ENCODE measurements at regions not wholly inside any gene's neighbourhood (a gene's known extent, or its start where the extent isn't known, plus 50 kb on each side); places are given as distances from the start of the nearest gene placed in this dataset.
A peak's percentile ranks its signal among the peaks of the same experiment; 100 is the strongest.
"Not testable (repeated sequence)": the region's sequence is repeated elsewhere in the genome, so short reads cannot be mapped to it uniquely, and the experiment has no call there.

DNA sequence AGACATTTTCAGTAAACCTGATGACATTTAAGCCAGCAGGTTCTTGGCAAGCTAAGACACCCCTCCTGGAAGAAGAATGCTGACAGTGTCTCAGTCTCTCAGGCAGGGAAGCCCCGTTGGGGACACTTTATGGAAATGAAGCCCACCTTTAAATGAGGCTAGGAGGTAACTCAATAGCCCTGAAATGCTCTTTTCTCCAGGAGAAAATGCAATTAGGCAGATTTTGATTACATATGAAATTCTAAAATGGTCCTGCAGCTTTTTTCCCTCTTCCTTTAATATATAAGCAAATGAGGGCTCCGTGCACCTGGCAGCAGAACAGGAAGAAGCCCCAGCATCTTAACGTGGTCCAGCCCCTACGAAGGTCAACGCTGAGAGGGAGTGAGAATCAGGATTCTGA is 65.8 kb upstream of the CHST15 start:
- no peak for DNase-seq

DNA sequence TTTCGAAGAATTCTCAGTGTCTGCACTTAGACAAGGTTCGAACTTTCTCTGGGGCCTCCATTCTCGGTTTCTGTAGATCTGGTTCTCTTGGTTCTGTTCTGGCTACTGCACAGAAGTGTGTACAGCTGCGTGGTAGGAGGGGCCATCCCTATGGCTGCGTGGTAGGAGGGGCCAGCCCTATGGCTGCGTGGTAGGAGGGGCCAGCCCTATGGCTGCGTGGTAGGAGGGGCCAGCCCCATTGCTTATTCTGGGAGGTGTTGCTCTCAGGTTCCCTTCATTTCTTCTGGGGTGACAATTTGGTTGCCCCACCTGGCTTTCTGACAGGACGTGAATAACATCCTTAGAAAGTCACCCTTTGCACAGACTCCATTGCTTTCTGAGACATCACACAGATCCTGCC is 65.2 kb upstream of the CHST15 start:
- DNase-seq = no peak

DNA sequence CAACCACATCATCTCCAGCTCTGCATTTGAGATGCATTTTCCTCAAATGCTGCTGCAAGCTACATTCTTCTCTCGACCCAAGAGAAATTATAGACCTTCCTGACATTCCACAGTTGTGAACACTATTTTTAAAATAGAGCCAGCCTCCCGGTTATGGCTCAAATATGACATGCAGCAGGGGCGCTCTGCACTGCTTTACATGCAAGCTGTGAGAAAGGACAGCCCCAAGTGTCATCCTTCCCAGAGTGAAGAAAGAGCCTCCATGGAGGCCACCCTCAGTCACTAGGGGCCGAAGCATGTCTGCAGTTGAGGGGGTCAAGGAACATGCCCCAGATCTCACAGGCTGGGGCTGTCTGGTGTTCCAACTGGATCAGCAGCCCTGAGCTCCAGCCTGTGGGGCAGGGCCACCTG is 63.9 kb upstream of the CHST15 start:
- no peak for DNase-seq

DNA sequence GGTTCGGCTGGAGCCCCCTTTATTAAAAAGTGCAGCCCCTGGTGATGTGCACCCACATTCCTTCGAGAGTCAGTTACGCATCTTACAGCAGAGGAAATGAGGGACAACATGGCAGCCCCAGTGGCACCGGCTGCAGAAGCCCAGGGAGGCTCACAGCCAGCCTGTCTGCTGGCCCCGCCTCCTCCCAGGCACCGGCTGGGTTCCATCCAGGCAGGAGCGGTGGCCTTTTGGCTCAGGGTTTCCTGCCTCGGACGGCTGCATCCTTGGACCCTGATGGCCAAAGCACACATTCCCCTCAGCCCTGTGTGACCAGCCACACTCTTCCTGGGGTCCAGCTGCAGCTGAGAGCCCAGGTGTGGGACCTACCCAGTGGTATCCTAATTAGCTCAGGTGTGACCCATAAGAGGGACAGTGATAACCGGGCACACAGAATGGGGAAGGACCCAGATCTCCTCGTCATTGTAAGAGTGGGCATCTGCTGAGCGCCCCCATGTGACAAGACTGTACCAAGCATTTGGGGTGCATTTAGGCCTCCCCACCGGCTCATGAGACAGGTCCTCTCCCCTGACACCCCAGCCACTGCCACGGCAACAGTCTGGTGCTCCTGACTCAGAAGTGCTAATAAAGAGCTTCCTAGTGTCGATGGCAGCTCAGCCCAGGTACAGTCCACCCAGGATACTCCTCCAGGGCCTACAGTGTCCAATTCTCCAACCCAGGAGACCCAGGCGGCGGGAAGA is 63.3 kb upstream of the CHST15 start:
- no peak for DNase-seq

DNA sequence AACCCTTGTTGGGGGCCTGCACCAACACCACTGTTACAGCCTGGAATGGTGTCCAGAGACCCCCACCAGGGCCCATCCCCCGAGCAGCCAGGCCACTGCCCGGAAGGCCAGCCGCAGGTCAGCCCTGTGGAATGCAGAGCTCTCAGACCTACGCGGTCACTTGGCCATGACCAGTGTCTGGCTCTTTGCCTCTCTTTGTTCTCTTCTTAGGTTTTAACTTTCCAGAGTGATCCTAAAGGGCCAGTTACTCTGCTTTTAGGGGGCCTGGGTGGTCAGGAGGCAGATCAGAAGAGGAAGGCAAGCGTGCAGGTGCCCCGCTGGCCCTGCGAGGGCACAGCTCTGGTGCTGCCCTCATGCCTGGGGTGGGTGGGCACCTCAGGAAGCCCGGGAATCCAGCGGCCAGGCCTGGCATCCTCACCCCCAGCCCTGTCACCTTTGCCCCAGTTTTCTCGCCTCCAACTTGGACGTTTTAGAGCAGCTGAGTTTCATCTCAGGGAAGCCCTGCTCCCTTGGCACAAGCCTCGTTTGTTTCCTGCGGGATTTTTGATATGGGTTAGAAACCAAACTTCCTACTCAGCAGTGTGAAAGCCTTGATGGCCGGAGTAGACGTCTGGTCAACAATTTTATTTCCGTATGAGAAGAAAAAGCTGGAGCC is 62.5 kb upstream of the CHST15 start:
- DNase-seq = no peak

DNA sequence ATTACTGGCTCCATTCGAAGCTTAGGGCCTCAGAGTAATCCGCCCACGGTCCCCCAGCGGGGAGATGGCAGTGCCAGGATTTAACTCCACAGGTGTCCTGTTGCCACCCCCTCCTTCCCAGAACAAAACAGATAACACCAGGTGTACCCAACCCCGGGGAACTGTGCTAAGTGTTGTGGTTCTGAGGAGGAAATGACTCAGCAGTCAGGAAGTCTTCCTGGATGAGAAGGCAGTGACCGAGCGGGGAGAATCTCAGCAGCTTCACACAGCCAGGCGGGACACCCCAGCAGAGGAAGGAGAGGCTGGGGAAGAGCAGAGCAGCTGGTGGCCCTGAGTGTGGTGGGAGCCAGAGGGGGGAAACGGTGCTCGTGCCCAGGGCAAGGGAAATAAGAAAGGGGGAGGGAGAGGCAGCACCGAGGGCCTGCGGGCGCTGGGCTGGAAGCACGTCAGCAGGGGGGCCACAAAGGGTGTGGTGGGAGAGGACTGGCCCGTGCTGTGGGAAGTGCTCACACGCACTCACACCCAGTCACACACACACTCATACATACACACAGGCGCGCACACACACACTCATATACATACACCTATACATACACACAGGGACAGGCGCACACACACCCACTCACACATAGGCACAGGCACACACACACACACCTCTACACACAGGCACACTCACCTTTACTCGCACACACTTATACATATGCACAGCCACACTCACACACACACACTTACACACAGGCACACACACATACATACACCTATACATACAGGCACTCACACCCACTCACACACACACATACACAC is 59.8 kb upstream of the CHST15 start:
- DNase-seq = peak; percentile 60

DNA sequence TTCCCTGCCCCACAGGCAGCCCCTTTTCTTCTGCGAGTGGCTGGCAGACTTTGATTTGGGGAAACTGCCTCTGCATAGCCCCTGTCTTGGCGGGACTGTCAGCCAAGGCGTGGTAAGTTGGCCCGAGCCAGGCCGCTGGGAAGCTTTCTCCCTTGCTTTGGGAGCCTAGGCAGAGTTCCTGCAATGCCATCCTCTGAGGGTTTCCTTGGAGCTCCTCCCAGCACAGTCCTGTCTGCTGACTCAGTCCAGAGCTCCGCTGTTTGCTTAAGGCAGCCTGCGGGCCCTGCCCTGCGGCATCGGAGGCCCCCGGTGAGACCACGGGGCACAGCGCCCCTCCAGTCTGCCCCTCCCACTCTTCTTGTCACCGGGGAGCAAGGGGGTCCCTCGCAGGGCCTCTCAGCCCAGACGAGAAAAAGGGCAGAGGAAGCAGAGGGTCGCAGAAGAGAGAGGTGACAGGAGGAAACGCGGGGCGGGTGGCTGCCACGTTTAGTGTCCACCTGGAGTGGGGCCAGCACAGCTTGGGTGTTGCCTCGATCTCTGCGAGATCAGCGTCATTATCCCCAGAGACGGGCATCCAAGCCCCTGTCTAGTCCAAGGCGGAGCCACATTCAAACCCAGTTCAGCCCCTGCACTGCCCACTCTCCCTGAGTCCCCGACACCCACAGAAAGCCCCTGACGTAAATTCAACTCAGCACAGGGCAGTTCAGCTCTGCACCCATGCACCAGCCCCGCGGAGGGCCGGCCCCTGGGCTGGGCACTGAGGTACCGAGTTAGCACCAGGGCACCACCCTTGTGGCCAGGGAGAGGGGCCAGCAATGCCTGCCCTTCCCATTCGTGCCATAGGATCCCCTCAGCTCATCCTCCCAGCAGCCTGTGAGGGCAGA is 59.0 kb upstream of the CHST15 start:
- no peak for DNase-seq

DNA sequence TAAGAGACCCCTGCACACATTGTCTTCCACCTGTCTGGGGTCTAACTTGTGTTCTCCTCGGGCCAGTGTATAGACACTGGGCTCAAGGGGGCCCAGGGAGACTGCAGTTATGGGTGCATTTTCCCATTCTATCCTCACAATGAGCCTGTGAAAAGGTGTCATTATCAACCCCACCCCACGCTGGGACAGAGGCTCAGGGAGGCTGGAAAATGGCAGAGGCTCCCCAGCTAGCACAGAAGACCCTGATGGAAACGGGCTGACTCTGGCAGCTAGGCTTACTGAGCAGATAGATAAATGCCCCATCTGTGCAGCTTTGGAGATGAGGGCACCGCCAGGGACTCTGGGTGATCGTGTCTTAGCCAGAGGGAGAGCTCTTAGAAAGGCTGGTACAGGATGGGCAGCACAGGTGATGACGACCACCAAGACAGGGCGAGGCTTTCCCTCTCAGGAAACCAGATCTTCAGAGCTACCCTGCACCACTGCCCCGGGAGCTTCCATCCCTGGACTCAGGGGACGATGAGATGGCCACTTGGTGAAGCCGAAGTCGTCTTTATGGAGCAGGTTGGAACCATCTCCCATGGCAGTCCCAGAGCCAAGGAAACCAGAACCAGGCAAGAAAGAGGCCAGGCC is 58.2 kb upstream of the CHST15 start:
- no peak for DNase-seq

DNA sequence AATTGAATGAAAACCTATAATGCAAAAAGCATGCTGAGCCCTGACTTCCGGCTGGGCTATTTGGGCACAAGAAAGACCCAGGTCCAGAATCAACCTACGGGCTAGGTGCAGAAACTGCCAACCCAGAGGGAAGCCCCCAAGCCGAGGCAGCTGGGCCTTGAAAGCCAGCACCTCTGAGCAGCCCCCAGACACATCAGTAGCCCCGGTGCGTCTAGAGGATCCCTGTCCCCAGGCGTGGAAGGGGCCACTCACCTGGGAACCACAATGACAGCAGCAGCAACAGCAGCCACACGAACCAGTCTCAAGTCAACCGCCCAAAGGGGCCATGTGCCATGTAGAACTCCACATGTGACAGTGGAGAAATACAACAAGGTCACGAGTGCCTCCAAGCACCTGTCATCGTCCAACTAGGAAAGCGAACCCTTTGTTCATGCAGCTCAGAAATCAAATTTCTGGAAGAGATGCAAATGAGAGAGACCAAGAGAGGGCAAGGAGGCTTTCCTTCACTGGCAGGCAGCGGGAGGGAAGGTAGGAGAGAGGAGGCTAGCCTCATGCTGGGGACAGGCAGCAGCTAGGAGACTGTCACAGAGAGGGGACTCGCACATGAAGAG is 57.5 kb upstream of the CHST15 start:
- DNase-seq = no peak

DNA sequence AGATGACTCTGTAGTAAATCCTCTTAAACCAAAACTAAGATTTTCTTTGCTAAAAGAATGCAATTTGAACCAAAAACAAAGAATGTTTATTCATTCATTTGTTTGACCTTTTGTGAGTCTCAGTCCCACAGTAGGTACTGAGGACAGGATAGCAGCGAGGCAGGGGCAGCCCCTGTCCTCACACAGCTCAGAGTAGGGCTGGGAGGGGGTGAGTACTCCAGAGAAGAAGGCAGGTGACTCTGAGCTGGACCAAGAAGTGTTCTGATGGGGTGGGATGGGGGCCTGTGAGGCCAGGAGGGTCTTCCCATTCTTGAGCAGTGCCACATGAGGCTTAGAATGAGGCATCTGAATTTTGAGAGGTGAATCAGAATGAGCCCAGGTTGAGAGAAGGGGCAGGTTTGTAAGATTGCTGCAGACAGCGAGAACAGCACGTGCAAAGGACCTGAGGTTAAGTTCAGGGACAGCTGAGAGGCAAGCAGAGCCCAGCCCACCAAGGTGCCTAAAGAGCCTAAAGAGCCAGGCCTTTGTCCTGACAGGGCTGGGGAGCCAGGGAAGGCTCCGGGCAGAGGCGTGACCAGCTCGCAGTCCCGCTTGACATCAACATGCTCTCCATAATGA is 56.9 kb upstream of the CHST15 start:
- no peak for DNase-seq

DNA sequence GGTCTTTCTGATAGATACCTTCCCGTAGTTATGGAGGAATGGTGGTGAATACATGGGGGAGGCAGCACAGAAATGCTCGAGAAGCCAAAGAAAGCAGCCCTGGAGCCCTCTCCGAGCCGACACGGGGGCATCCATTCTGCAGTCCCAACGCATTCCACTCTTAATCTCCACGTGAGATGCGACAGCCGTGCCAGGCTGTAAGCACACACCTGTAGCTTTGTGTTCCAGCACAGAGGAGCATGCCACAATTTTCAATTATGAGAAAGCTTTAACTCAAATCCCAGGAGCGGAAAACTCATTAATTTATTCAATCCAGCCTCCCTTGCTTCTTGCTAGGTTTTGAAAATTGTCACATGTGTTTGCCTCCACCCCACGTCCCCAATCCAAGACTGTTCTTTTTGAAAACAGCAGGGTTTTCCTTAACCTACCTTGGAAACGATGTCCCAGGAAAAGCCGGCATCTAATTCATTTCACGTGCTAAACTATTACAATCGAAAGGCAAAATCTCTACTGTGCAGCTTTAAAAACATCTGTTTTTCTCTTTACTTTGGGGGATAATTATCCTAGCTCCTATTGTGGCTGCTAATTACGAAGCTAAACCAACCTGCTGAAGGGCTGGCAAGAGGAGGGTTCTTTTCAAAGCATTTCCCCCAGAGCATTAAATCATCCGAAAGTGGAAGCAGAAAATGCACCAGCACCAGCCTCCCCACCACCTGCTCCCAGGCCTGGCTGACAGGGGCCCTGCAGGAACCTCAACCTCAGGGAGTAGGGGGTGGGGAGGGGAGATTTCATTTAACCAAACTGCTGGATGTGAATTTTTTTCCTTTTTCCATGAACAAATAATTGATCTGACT is 56.0 kb upstream of the CHST15 start:
- DNase-seq = no peak

DNA sequence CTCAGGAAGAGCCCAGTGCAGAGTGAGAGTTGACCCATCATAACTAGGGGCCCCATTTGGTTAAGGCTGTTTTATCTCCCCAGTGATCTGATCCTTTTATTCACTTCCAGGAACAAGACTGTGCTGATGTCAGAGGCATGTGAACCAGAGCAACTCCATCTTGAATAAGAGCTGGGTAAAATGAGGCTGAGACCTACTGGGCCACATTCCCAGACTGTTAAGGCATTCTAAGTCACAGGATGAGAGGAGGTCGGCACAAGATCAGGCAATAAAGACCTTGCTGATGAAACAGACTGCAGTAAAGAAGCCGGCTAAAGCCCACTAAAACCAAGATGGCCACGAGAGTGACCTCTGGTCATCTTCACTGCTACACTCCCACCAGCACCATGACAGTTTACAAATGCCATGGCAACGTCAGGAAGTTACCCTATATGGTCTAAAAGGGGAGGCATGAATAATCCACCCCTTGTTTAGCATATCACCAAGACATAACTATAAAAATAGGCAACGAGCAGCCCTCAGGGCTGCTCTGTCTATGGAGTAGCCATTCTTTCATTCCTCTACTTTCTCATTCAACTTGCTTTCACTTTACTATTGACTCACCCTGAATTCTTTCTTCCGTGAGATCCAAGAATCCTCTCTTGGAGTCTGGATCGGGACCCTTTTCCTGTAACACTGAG is 55.3 kb upstream of the CHST15 start:
- not testable (repeated sequence) for DNase-seq

DNA sequence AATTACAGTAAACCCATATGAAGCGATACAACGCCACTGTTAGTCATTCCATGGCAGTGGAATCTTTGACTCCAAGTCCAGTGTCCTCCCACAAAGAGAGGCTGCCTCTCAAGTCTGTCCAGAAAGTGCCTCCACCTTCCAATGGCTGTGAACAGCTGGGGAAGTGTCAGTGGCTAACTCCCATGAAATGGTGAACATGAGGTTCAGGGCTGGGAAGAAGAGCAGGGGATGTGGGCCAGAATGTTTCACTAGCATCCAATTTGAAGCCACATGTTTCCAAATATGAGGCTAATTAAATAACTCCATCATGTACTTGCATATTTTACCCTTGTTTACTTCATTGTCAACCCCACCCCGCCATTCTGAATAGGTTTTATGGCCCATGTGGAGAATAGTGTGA is 53.1 kb upstream of the CHST15 start:
- DNase-seq = no peak

DNA sequence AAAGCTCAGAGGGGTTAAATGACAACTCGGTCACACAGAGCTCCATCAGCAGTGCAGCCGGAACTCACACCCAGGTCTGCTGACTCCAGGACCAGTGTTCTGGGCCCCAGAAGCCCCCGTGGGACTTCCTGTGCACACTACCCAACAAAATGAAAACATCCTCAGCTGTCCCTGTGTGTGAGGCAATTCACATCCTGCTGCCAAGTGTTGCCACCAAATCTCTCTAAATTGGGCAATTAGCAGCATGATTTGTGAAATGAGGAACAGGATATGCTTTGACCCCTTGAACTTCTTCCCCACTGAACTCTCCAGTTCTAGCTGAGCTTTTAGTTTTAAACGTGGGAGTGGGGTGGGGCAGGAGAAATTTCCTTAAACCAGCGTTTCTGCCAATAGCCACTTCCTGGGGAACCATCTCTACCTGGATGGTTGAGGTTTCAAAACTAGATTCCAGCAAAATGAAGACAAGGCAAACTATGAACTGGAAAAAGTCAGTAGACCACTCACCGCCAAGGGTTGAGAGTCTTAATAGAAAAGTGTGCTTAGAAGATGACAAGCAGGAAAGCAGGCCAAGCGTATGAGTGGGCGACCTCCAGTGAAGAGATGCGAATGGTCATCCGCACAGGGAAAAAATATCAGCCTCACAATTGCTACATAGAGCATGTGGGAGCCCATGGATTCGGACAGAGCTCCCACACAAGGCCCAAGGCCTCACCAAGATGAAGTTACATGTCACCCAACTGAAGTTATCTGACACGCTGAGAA is 51.9 kb upstream of the CHST15 start:
- DNase-seq = no peak

DNA sequence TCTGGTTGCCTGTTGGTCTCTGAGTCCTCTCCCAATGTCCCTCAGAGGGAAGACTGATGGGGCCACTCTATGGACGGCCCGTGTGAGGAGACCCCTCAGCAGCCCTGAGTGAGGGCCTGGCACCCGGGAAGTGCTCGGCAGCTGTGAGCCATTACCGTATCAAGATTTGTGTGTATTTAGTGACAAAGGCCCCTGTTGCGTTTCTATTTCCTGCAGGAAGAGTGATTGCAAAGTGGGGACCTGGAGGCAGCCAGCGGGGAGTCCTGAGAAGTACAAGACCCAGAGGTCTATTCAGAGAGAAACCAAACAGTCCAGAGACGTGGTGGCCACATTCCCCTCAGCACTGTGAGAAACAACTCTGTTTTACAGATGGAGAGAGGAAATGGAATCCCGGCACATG is 51.1 kb upstream of the CHST15 start:
- DNase-seq = no peak

DNA sequence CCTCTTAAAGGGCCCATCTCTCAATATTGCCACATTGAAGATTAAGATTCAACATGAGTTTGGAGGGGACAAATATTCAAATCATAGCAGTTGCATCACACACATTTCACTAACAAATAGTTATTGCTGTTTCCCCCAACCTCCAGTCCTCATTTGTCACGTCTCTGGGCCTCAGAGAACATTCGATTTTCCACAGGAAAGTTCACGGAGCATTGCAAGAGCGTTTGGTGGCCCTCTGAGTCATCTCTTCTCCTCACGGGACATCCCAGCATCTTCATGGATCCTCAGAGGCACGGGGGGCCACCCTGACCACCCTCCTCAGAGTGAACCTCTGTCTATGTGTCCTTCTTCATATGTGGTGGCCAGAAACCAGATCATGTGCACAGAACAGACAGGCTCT is 50.3 kb upstream of the CHST15 start:
- no peak for DNase-seq
